ENCODE measurements at regions not wholly inside any gene's neighbourhood (a gene's known extent, or its start where the extent isn't known, plus 50 kb on each side); places are given as distances from the start of the nearest gene placed in this dataset.
A peak's percentile ranks its signal among the peaks of the same experiment; 100 is the strongest.

DNA sequence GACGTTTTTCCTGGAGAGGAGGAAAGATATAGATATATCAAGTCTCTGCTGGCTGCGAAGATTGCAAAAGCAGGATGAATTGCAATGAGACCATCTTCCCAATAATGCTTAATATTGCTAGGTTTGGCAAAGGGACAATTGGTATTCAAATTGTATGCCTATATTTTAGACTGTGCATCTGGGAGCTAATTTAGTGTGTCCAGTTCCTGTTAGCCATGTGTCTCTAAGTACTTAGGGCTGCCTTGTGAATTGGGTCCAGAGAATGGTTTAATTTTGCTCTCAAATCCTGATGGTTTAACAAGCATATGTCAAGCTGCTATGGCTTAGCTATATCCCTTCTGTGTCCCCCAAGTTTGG is 97.6 kb upstream of the ZNF366 start:
- FAIRE-seq (peak; percentile 17), DNase-seq (ENCODE audit: low read depth, low spot score) (no peak)
- H3K9me1 ChIP-seq (ENCODE audit: control insufficient read depth, extremely low read depth, insufficient read depth, low read length): no peaks in the 10 kb centered on the region
- no peak overlapping the region for H3K27ac ChIP-seq (ENCODE audit: control insufficient read depth, insufficient read depth, low read length)
- H3K4me2 ChIP-seq (ENCODE audit: control insufficient read depth, extremely low read depth, insufficient read depth, low read depth, low read length): no peak overlapping the region
- H3K4me3 ChIP-seq (ENCODE audit: control insufficient read depth in 2 of 3, extremely low read depth in 1 of 3, insufficient read depth in 2 of 3, low read depth in 1 of 3, low read length in 3 of 3): no peak overlapping the region
- no peak overlapping the region for H3K9ac ChIP-seq (ENCODE audit: control insufficient read depth, extremely low read depth, insufficient read depth, low read length)
- H3K9me3 ChIP-seq (ENCODE audit: control insufficient read depth, low read depth, low read length): no peaks in the 10 kb centered on the region
- no peaks in the 10 kb centered on the region for H3K79me2 ChIP-seq (ENCODE audit: control insufficient read depth, insufficient read depth, low read length)
- H2AFZ ChIP-seq (ENCODE audit: control insufficient read depth, low read length): no peak overlapping the region
- TF ChIP-seq EZH2 (IDR thresholded peaks at IDR 0.05; ENCODE audit: low read length): no peak
- TF ChIP-seq, protein P1, sequence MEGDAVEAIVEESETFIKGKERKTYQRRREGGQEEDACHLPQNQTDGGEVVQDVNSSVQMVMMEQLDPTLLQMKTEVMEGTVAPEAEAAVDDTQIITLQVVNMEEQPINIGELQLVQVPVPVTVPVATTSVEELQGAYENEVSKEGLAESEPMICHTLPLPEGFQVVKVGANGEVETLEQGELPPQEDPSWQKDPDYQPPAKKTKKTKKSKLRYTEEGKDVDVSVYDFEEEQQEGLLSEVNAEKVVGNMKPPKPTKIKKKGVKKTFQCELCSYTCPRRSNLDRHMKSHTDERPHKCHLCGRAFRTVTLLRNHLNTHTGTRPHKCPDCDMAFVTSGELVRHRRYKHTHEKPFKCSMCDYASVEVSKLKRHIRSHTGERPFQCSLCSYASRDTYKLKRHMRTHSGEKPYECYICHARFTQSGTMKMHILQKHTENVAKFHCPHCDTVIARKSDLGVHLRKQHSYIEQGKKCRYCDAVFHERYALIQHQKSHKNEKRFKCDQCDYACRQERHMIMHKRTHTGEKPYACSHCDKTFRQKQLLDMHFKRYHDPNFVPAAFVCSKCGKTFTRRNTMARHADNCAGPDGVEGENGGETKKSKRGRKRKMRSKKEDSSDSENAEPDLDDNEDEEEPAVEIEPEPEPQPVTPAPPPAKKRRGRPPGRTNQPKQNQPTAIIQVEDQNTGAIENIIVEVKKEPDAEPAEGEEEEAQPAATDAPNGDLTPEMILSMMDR (optimal IDR thresholded peaks at IDR 0.05 in 1 of 3, IDR thresholded peaks at IDR 0.05 in 1 of 3, conservative IDR thresholded peaks at IDR 0.05 in 1 of 3; ENCODE audit: extremely low read depth in 1 of 3, insufficient read depth in 2 of 3, low read length in 3 of 3): no peak
- peaks cover 41% of the 10 kb centered on the region for H3K4me1 ChIP-seq (ENCODE audit: control insufficient read depth, extremely low read depth, insufficient read depth, low read length)
- no peaks in the 10 kb centered on the region for H3K36me3 ChIP-seq (ENCODE audit: control insufficient read depth in 2 of 2, extremely low read depth in 1 of 2, insufficient read depth in 2 of 2, low read length in 2 of 2)
- H3K27me3 ChIP-seq (ENCODE audit: control insufficient read depth, extremely low read depth, insufficient read depth, low read length): no peaks in the 10 kb centered on the region
- dilution Hi-C loops (cut with MboI; ENCODE audit: extremely low pct_ligation_motif_present, low sequenced_read_pairs): no loop called here
- no peaks in the 10 kb centered on the region for H4K20me1 ChIP-seq (ENCODE audit: control insufficient read depth, extremely low read depth, insufficient read depth, low read length)

DNA sequence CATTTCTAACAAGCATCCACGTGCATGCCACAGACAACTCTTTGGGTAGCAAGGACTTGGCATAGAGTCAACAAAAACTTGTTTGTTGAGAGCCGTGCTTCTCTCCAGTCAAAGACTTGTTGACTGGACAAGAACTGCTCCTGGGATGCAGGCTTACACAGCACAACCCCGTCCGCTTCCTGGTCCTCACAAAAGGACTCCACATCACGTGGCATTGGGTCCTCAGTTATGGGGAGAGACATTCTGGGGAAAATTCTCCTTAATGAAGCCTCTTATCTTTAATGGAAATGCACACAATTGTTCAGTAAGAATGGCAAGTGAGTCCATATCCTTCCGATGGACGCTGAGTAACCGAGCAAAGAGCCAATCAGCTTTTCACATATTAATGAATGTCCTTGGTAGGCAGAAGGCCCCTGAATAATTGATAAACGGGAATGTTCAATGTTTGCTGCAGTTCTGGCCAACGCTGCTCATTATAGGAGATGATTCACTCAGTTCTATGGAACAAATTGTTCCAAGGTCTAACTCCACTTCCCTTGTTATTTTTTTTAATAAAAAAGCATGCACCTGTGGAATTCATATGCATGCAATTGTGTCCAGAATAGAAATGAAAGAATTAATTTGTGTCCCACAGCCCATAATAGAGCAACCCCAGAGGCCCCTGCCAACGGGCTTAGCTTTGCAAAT is 97.0 kb upstream of the ZNF366 start:
- peak; percentile 57 for FAIRE-seq
- Histone ChIP-seq H3K9ac (ENCODE audit: control insufficient read depth, extremely low read depth, insufficient read depth, low read length) (no peak overlapping the region), H3K4me3 (ENCODE audit: control insufficient read depth in 2 of 3, extremely low read depth in 1 of 3, insufficient read depth in 2 of 3, low read depth in 1 of 3, low read length in 3 of 3) (no peak overlapping the region), H3K9me3 (ENCODE audit: control insufficient read depth, low read depth, low read length) (no peaks in the 10 kb centered on the region), H3K4me2 (ENCODE audit: control insufficient read depth, extremely low read depth, insufficient read depth, low read depth, low read length) (peak overlapping the region; percentile 30), H2AFZ (ENCODE audit: control insufficient read depth, low read length) (no peak overlapping the region), H3K27ac (ENCODE audit: control insufficient read depth, insufficient read depth, low read length) (no peak overlapping the region), H3K27me3 (ENCODE audit: control insufficient read depth, extremely low read depth, insufficient read depth, low read length) (no peaks in the 10 kb centered on the region), H3K36me3 (ENCODE audit: control insufficient read depth in 2 of 2, extremely low read depth in 1 of 2, insufficient read depth in 2 of 2, low read length in 2 of 2) (no peaks in the 10 kb centered on the region), H4K20me1 (ENCODE audit: control insufficient read depth, extremely low read depth, insufficient read depth, low read length) (no peaks in the 10 kb centered on the region), H3K4me1 (ENCODE audit: control insufficient read depth, extremely low read depth, insufficient read depth, low read length) (peaks cover 47% of the 10 kb centered on the region), H3K79me2 (ENCODE audit: control insufficient read depth, insufficient read depth, low read length) (no peaks in the 10 kb centered on the region), H3K9me1 (ENCODE audit: control insufficient read depth, extremely low read depth, insufficient read depth, low read length) (no peaks in the 10 kb centered on the region)
- no peak for DNase-seq (ENCODE audit: low read depth, low spot score)
- dilution Hi-C loops (cut with MboI; ENCODE audit: extremely low pct_ligation_motif_present, low sequenced_read_pairs): no loop called here
- TF ChIP-seq, protein P1 (optimal IDR thresholded peaks at IDR 0.05 in 1 of 3, IDR thresholded peaks at IDR 0.05 in 1 of 3, conservative IDR thresholded peaks at IDR 0.05 in 1 of 3; ENCODE audit: extremely low read depth in 1 of 3, insufficient read depth in 2 of 3, low read length in 3 of 3): no peak
- no peak for TF ChIP-seq EZH2 (IDR thresholded peaks at IDR 0.05; ENCODE audit: low read length)
